Skin epidermis (tissue), 12 donors: ENCODE measurements at regions not wholly inside any gene's neighbourhood (a gene's known extent, or its start where the extent isn't known, plus 50 kb on each side); places are given as distances from the start of the nearest gene placed in this dataset.
A peak's percentile ranks its signal among the peaks of the same experiment; 100 is the strongest.

Experiments used
- H3K27ac ChIP-seq, 21 experiments: fragments of 200-600 bp; sonication (generic) in 11 of 21; one replicate each; pipeline ENCODE4 v1.5.0; 2020; ENCODE audit warnings: mild to moderate bottlenecking in 3 of 21, inconsistent platforms in 2 of 21, moderate library complexity in 2 of 21
- H3K4me3 ChIP-seq, 7 experiments: fragments of 200-600 bp; sonication (generic) in 2 of 7; one replicate each; pipeline ENCODE4 v1.5.0; 2020; ENCODE audit warnings: inconsistent platforms in 2 of 7, mild to moderate bottlenecking in 2 of 7, moderate library complexity in 1 of 7

- no peak overlapping the region for H3K4me3 ChIP-seq
- peak overlapping the region in 3 of 21 experiments; percentile 6 to 64 (median 6) for H3K27ac ChIP-seq
Observed at GRCh38 chr18:45167631-45168280, 447.5 kb upstream of the SLC14A2 start.

GRCh38 chr18:45168866-45169600, 446.2 kb upstream of the SLC14A2 start:
- Histone ChIP-seq H3K4me3 (no peak overlapping the region), H3K27ac (peak overlapping the region in 4 of 21 experiments; percentile 26 to 65 (median 48))

GRCh38 chr18:45169610-45170009, 445.7 kb upstream of the SLC14A2 start:
- H3K27ac ChIP-seq = peak overlapping the region in 4 of 21 experiments; percentile 26 to 65 (median 48)
- H3K4me3 ChIP-seq = no peak overlapping the region

DNA sequence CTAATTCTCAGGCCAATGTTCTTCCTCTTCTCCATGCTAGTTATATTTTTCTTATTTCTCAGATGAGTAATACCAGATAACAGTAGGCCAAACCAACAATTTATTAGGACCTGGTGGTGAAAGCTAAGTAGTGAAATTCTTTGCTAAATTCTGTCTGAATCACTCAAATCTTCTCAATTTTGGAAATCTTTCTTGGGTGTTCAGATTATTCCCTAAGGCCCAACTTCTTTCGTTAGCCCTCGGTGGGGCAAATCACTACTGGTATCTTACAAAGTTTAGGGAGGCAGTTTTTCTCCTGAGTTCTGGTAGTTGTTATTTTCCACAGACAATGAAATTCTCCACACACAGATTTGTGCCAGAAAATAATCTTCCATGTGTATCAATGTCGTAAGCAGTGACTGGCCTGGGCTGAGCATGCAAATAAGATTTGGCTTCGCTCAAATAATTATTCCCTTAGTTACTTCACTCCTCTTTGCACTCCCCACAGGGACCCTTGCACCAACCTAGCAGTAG, 443.5 kb upstream of the SLC14A2 start:
- no peak overlapping the region for H3K4me3 ChIP-seq
- H3K27ac ChIP-seq = peak overlapping the region in 2 of 21 experiments; percentile 12 to 33

DNA sequence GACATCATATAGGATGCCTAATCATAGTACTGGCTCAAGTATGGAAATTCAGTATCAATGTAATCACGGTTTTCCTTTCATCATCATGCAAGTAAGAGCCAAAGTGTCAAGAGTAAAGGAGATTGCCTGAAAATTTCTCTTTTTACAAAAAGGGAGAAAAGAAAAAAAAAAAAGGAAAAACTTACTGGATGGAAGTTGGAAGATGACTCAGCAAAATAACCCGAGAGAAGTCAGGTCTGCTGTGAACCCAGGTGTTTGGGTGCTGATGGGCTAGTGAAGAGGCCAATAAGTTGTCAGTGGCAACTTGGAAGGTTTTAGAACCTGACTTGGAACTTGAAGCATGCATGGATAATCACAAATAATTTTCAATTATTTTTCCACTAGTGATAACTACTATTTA, 441.9 kb upstream of the SLC14A2 start:
- no peak overlapping the region for H3K4me3 ChIP-seq
- no peak overlapping the region for H3K27ac ChIP-seq

- no peak overlapping the region for H3K4me3 ChIP-seq
- H3K27ac ChIP-seq = no peak overlapping the region
Observed at GRCh38 chr18:45173799-45174519, 441.3 kb upstream of the SLC14A2 start.

GRCh38 chr18:45174629-45175136, 440.6 kb upstream of the SLC14A2 start:
- no peak overlapping the region for H3K27ac ChIP-seq
- H3K4me3 ChIP-seq = no peak overlapping the region

DNA sequence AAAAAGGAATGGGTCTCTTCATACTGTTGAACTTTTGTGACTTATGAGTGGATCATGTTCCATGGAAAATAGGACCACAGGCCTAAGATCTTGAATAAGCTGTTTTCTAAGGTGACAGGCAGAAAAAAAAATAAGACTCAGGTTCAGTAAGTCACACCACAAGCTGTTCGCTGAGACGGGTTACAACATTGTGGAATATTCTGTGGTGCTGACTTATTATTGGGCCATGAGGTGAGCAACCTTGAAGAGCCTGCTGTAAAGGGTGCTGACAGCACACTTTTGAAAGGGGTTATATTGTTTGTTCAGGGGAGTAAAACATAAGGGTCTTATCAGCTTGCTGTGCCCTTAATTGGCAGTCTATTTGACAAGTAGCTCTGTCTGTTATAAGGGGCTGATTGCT, 439.8 kb upstream of the SLC14A2 start:
- no peak overlapping the region for H3K27ac ChIP-seq
- no peak overlapping the region for H3K4me3 ChIP-seq

- Histone ChIP-seq H3K27ac (no peak overlapping the region), H3K4me3 (no peak overlapping the region)
Observed at GRCh38 chr18:45186832-45187231, 428.4 kb upstream of the SLC14A2 start.

- Histone ChIP-seq H3K4me3 (no peak overlapping the region), H3K27ac (no peak overlapping the region)
Observed at GRCh38 chr18:45191795-45192194, 423.5 kb upstream of the SLC14A2 start.

DNA sequence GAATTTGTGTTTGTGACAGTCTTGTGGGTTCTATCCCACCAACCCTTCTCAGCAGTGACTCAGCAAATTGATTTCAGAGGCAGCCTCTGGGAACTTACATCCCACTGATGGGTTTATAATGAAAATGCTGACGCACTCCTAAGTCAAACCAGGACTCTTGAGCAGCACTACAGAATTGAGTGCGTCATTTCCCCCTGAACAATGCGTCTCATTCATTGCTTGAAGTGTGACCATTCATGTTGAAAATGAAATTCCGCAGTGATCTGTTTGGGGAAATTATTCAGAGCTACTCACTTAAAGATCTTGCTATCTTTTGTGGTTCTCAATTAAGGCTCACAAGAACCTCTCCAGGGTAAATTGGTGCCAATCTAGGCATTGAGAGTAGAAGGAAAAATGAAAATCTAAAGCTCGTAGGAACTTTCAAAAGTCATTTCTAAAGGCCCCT, 417.7 kb upstream of the SLC14A2 start:
- no peak overlapping the region for H3K27ac ChIP-seq
- H3K4me3 ChIP-seq = no peak overlapping the region

- Histone ChIP-seq H3K4me3 (no peak overlapping the region), H3K27ac (no peak overlapping the region)
Observed at GRCh38 chr18:45198526-45198925, 416.8 kb upstream of the SLC14A2 start.

GRCh38 chr18:45201029-45201428, 414.2 kb upstream of the SLC14A2 start:
- Histone ChIP-seq H3K27ac (no peak overlapping the region), H3K4me3 (no peak overlapping the region)

- Histone ChIP-seq H3K27ac (no peak overlapping the region), H3K4me3 (no peak overlapping the region)
Observed at GRCh38 chr18:45201489-45201888, 413.8 kb upstream of the SLC14A2 start.

- no peak overlapping the region for H3K27ac ChIP-seq
- no peak overlapping the region for H3K4me3 ChIP-seq
Observed at GRCh38 chr18:45202061-45202460, 413.2 kb upstream of the SLC14A2 start.

DNA sequence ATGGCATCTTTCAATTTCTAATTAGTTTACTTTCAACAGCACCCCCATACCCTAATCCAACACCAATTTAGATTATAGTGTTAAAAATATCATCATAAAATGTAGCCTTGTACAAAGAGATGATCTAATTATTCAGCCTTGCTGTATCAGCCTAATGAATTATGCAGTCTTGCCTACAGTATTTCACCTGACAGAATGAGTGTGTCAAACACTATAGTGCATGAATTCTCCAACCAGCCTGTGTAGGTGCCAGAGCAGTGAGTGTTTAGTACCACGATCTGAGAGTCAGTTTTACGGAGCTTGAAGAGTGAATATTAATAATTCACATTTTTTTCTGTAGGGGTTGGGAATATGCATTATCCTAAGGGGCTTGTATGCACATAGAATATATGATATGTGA, 411.6 kb upstream of the SLC14A2 start:
- no peak overlapping the region for H3K27ac ChIP-seq
- H3K4me3 ChIP-seq = no peak overlapping the region

DNA sequence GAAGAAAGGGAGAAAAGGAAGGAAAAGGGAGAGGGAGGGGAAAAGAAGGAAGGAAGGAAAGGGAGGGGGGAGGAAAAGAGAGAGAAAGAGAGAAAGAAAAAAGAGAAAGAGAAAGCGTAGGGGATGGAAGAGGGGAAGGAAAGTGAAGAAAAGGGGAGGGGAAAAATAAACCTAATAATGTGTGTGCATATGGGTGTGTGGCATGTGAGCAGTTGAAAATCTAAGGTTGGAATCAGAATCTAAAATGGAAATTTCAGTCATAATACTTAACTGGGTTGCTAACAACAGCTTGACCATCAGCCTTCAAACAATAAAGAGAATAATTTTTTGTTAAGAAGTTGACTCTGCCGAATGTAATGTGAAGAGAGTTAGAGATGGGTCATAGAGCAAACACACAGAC, 407.9 kb upstream of the SLC14A2 start:
- Histone ChIP-seq H3K27ac (no peak overlapping the region), H3K4me3 (no peak overlapping the region)

DNA sequence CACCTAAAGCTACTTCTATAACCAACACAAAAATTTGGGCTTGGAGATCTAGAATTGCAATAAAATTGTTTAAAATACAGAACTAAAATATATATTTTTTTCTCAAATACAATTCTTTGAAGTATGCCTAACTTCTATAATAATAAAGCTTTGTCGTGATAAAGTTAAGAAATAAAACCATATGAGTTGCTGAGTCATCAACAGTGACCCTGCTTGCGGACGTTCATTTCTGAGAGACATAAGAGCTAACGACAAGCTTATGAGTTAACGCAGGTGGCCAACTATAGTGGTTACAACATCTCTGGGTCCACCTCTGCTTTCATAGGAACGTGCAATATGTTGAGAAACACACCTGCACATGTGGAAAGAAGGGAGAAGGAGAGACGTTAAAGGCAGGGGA, 407.1 kb upstream of the SLC14A2 start:
- Histone ChIP-seq H3K27ac (no peak overlapping the region), H3K4me3 (no peak overlapping the region)

DNA sequence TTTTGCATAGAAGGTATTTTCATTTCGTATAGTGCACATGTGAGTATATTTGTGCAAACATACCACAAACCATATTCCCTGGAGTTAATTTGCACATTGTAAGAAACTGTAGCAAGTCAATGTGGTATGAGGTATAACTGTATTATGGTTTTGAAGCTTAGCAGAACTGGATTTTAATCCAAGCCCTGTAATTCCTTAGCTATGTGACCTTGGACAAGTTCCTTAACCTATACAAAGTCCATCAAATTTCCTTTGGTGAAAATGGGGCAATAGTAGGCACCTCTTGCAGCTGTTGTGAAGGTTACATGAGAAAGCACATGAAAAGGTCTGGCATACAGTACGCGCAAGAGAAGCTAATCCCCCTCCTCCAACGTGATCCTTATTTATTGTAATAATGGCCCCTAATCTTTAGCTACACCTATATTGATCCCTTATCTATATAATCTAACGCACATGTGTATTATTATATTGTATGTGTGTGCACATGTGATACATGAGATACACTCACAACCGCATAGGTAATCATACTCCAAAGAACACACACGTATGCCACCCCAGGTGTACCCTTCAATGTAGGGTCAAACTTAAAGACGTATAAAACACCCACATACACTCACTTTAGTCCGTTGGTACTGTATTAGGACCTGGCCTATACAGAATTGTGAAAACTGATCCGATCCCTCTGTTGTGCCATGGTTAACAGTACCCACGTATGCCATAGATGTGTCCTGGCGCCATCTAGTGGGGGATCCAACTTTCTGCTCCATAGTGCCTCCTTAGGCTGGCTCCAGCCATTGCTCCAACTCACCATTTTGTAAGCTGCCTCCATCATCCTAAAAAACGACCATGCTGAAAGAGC, 402.9 kb upstream of the SLC14A2 start:
- no peak overlapping the region for H3K4me3 ChIP-seq
- no peak overlapping the region for H3K27ac ChIP-seq

DNA sequence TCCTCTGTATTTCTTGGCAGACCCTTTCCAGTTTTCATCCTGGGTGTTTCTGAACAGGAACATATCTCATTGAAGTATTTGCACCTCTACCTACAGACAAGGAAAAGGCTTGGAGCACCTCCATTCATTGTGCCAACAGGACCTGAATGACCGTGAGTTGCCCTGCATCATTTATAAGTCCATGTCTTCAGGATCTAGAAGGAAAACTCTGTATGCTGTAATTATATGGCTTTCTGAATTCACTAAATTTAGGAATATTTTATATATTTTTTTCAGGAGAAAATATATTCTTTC, 402.3 kb upstream of the SLC14A2 start:
- no peak overlapping the region for H3K4me3 ChIP-seq

More for the DNA sequence above, 402.3 kb upstream of the SLC14A2 start:
- H3K27ac ChIP-seq = no peak overlapping the region
